Activated CD4-positive, alpha-beta T cell treated with anti-CD3 and anti-CD28 coated beads, Interleukin-10, Interleukin-2, amounts not matched to agents 100 ng/mL and 50 ng/mL, durations not matched to agents 16 hours and 8 hours (primary cell): ENCODE measurements at regions not wholly inside any gene's neighbourhood (a gene's known extent, or its start where the extent isn't known, plus 50 kb on each side); places are given as distances from the start of the nearest gene placed in this dataset.

Experiments used
- DNase-seq: peaks from one replicate; pipeline ENCODE4 v3.0.0-alpha.2; 2020

GRCh38 chr4:155107059-155107458 is 101.4 kb upstream of the NPY2R start:
- DNase-seq = no peak

GRCh38 chr4:155114790-155115189 is 93.6 kb upstream of the NPY2R start:
- DNase-seq = no peak

- no peak for DNase-seq
Measured at GRCh38 chr4:155119006-155119405, 89.4 kb upstream of the NPY2R start.

- no peak for DNase-seq
Measured at GRCh38 chr4:155120536-155120935, 87.9 kb upstream of the NPY2R start.

- DNase-seq = no peak
Measured at GRCh38 chr4:155122382-155122781, 86.1 kb upstream of the NPY2R start.

- no peak for DNase-seq
Measured at GRCh38 chr4:155134136-155134535, 74.3 kb upstream of the NPY2R start.

- no peak for DNase-seq
Measured at GRCh38 chr4:155140889-155141288, 67.5 kb upstream of the NPY2R start.

- DNase-seq = no peak
Measured at GRCh38 chr4:155143512-155143911, 64.9 kb upstream of the NPY2R start.
